K562 (cell line): ENCODE measurements at regions not wholly inside any gene's neighbourhood (a gene's known extent, or its start where the extent isn't known, plus 50 kb on each side); places are given as distances from the start of the nearest gene placed in this dataset.

Experiments
- ATAC-seq: fragments of 200-7000 bp; cut with Tn5 transposase; 3 replicates; pipeline ENCODE4 v1.9.1; 2020; ENCODE audit warnings: moderate library complexity
- BruUV-seq: library from RNA; stranded (reverse); fragments of 400-500 nt; replicated peaks from 2 replicates; lab custom pipeline; 2021; lab: Mats Ljungman, UMichigan
- CTCF ChIA-PET: fragments of 300-600 bp; formaldehyde crosslinking; extraction: SDS; loops from one replicate; lab custom pipeline; 2021; ENCODE audit warnings: low intra/inter-chr PET ratio; lab: Yijun Ruan, JAX
- POLR2A ChIA-PET: fragments of 300-600, 350-650 bp; sonication (Branson Sonifier 250); formaldehyde crosslinking; extraction: SDS; loops from one replicate; lab custom pipeline; 2021; ENCODE audit warnings: antibody characterized with exemption, inconsistent platforms; lab: Yijun Ruan, JAX
- DNase-seq, 4 experiments: peaks; one replicate each; pipeline versions ENCODE4 v3.0.0 to v3.0.0-alpha.2; 2011 to 2018; ENCODE audit warnings: low spot score in 3 of 4, mixed read lengths in 3 of 4; ENCODE audit errors: extremely low read depth in 1 of 4
- FAIRE-seq: peaks from 2 replicates; lab custom pipeline; 2011; peaks lifted over from hg19 to GRCh38; lab: Jason Lieb, UNC
- H2AFZ ChIP-seq: 2 replicates; pipeline ENCODE4 v1.6.0; 2011; ENCODE audit warnings: low read depth, low read length, control low read depth, inconsistent platforms
- H3K27ac ChIP-seq: fragments of 200-600 bp; 3 replicates; pipeline ENCODE4 v1.8.0; 2011; ENCODE audit warnings: low read depth, mild to moderate bottlenecking, control low read depth, inconsistent platforms, low read length, moderate library complexity, mixed read lengths; ENCODE audit errors: extremely low read depth
- H3K27me3 ChIP-seq, 2 experiments: fragments of 300-600 bp in 1 of 2; 2 replicates in 1 of 2; 3 replicates in 1 of 2; pipeline versions ENCODE4 v1.6.0 to v1.8.0; 2011; ENCODE audit warnings: inconsistent platforms in 2 of 2, low read length in 2 of 2, mild to moderate bottlenecking in 1 of 2, mixed read lengths in 1 of 2, moderate library complexity in 1 of 2; ENCODE audit not compliant: control insufficient read depth in 2 of 2, insufficient read depth in 2 of 2
- H3K36me3 ChIP-seq: fragments of 300-600 bp; 3 replicates; pipeline ENCODE4 v1.8.0; 2011; ENCODE audit warnings: mild to moderate bottlenecking, low read length, inconsistent platforms; ENCODE audit not compliant: control insufficient read depth, insufficient read depth
- H3K4me1 ChIP-seq, 2 experiments: fragments of 200-600 bp in 1 of 2; replicated peaks in 1 of 2; 2 replicates in 1 of 2; 3 replicates in 1 of 2; pipeline versions ENCODE4 v1.5.1 to v1.8.0; 2011; ENCODE audit warnings: inconsistent platforms in 2 of 2, low read length in 2 of 2, mild to moderate bottlenecking in 1 of 2, mixed read lengths in 1 of 2, moderate library complexity in 1 of 2; ENCODE audit not compliant: control insufficient read depth in 2 of 2, insufficient read depth in 2 of 2
- H3K4me2 ChIP-seq: 2 replicates; pipeline ENCODE4 v1.6.1; 2011; ENCODE audit warnings: low read length, control low read depth, inconsistent platforms, mixed read lengths; ENCODE audit not compliant: insufficient read depth
- H3K4me3 ChIP-seq: fragments of 200-600 bp; sonication (generic), shearing (Covaris generic); 2 replicates; pipeline ENCODE4 v1.5.1; 2016; ENCODE audit warnings: control low read depth, inconsistent platforms
- H3K79me2 ChIP-seq: fragments of 200-600 bp; 3 replicates; pipeline ENCODE4 v1.8.0; 2011; ENCODE audit warnings: low read length, inconsistent platforms; ENCODE audit not compliant: control insufficient read depth, insufficient read depth
- H3K9ac ChIP-seq, 2 experiments: 2 replicates each; pipeline versions ENCODE4 v1.6.0 to v1.6.1; 2011; ENCODE audit warnings: low read depth in 2 of 2, low read length in 2 of 2, control low read depth in 1 of 2, inconsistent platforms in 1 of 2, mild to moderate bottlenecking in 1 of 2, mixed read lengths in 1 of 2; ENCODE audit not compliant: insufficient read depth in 1 of 2
- H3K9me1 ChIP-seq: one replicate; pipeline ENCODE4 v1.6.0; 2011; ENCODE audit warnings: inconsistent platforms, mild to moderate bottlenecking, low read length, moderate library complexity; ENCODE audit not compliant: control insufficient read depth, insufficient read depth
- H3K9me3 ChIP-seq: replicated peaks from 2 replicates; pipeline ENCODE4 v1.5.1; 2011; ENCODE audit warnings: low read depth, low read length, inconsistent platforms; ENCODE audit not compliant: control insufficient read depth, insufficient read depth
- H4K20me1 ChIP-seq: replicated peaks from 2 replicates; pipeline ENCODE4 v1.6.1; 2011; ENCODE audit warnings: low read length, inconsistent platforms, mixed read lengths; ENCODE audit not compliant: control insufficient read depth, insufficient read depth
- BDP1 ChIP-seq: IDR thresholded peaks from 3 replicates; pipeline ENCODE4 v1.6.1; 2011; ENCODE audit not compliant: insufficient read length, insufficient read depth
- HNRNPH1 ChIP-seq: fragments of 200-400 bp; formaldehyde crosslinking; optimal IDR thresholded peaks from 2 replicates; pipeline ENCODE3; 2017; ENCODE audit warnings: low read depth, mild to moderate bottlenecking, low read length, moderate library complexity
- NR2F6 ChIP-seq: fragments of 450-650 bp; formaldehyde crosslinking; IDR thresholded peaks from 2 replicates; pipeline ENCODE4 v1.4.0; 2020; ENCODE audit warnings: mild to moderate bottlenecking
- RBM39 ChIP-seq: fragments of 200-400 bp; formaldehyde crosslinking; optimal IDR thresholded peaks from 2 replicates; pipeline ENCODE3; 2018; ENCODE audit warnings: low read depth, low read length
- STAG1 ChIP-seq: sonication (generic); formaldehyde crosslinking; IDR thresholded peaks from 2 replicates; pipeline ENCODE4 v1.5.0; 2020; ENCODE audit warnings: missing genetic modification reagents, borderline replicate concordance
- ZC3H11A ChIP-seq: IDR thresholded peaks from 2 replicates; pipeline ENCODE4 v1.6.1; 2012; ENCODE audit warnings: low read depth, low read length, improper control_type of control experiment
- ZFX ChIP-seq: sonication (generic); formaldehyde crosslinking; IDR thresholded peaks from 2 replicates; pipeline ENCODE4 v1.8.0; 2022; ENCODE audit warnings: mild to moderate bottlenecking, missing genetic modification reagents, moderate library complexity
- ZNF239 ChIP-seq: fragments of 250-450 bp; sonication (Bioruptor Pico); IDR thresholded peaks from 2 replicates; pipeline ENCODE4 v1.4.0; 2020; ENCODE audit warnings: mild to moderate bottlenecking
- WGBS: fragments of 100-300 bp; shearing (Covaris generic); methylation state at CpG from one replicate; pipeline ENCODE4 v1.1.6; 2016; ENCODE audit warnings: low coverage, mixed read lengths; ENCODE audit not compliant: insufficient coverage; ENCODE audit errors: missing lambda C conversion rate; 5-methylcytosine and 5-hydroxymethylcytosine counted together
- in situ Hi-C: fragments of 300-500 bp; cut with MboI; formaldehyde crosslinking; loops from 4 replicates; pipeline ENCODE4 v1.15.0; 2018; ENCODE audit warnings: inconsistent platforms, mixed read lengths
- intact Hi-C: fragments of 100-400 bp; cut with micrococcal nuclease; formaldehyde crosslinking; loops from 2 replicates; pipeline ENCODE4 v1.14.2; 2022
- TF ChIP-seq, protein P1 (sequence below): fragments of 450-650 bp; IDR thresholded peaks from 2 replicates; pipeline ENCODE4 v1.6.1; 2016; ENCODE audit warnings: low read depth

DNA sequence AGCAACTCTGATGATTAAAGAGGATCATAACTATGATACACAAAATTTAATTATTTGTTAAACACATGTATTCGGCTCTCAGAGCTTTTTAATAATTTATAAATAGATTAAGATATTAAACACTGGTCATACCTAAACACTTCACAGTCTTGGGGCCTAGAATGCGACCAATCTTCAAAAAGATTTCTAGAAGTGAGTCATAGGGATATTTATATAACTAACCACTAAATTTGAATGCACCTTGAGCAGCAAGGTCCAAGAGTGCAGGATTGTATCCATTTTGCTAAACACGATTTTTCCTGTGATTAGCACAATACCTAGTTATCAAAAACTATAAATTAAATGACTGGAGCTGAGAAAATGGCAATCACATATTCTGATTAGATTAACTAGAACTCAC, 709.3 kb downstream of the EPHA7 start:
- BruUV-seq, result no TSS peak
- no peak for TF ChIP-seq ZNF239 (CRISPR knock-in tag)
- TF ChIP-seq ZC3H11A, result no peak
- no peak for TF ChIP-seq BDP1
- TF ChIP-seq NR2F6 (CRISPR knock-in tag), result no peak
- TF ChIP-seq RBM39, result no peak
- TF ChIP-seq STAG1 (CRISPR knock-in tag), result no peak
- TF ChIP-seq, all 486 proteins: peak for 0
- WGBS, result 0% methylated on average over 3 of the region's 3 CpGs

DNA sequence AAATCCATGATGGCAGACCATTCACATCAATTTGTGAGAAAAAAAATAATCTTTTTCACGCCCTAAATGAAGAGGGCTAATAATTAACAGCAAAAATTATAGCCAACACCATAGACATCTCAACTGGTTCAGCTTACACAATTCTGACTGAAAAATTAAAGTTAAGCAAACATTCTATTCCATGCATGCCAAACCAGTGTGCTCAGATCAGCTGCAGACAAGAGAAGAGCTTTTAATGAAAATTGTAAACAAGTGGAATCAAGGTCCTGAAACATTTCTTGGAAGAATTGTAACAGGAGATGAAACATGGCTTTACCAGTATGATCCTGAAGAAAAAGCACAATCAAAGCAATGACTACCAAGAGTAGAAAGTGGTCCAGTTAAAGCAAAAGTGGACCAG, 710.4 kb downstream of the EPHA7 start:
- Histone ChIP-seq H3K27me3 (no peaks in the 10 kb centered on the region), H3K9ac (no peak overlapping the region), H3K4me1 (no peaks in the 10 kb centered on the region), H3K4me3 (no peak overlapping the region), H3K36me3 (no peaks in the 10 kb centered on the region), H3K9me1 (no peaks in the 10 kb centered on the region), H3K27ac (no peak overlapping the region), H3K4me2 (no peak overlapping the region), H2AFZ (no peak overlapping the region), H4K20me1 (no peaks in the 10 kb centered on the region), H3K9me3 (no peaks in the 10 kb centered on the region), H3K79me2 (no peaks in the 10 kb centered on the region)
- DNase-seq, result no peak
- intact Hi-C loops, result no loop called here
- no peak for ATAC-seq
- BruUV-seq, result no TSS peak
- WGBS, result 0% methylated on average over 1 of the region's 1 CpG
- FAIRE-seq, result no peak
- POLR2A ChIA-PET, result no interaction called here
- CTCF ChIA-PET, result no interaction called here
- in situ Hi-C loops, result no loop called here
- TF ChIP-seq HNRNPH1 (no peak), ZFX (no peak)
- TF ChIP-seq, protein P1, sequence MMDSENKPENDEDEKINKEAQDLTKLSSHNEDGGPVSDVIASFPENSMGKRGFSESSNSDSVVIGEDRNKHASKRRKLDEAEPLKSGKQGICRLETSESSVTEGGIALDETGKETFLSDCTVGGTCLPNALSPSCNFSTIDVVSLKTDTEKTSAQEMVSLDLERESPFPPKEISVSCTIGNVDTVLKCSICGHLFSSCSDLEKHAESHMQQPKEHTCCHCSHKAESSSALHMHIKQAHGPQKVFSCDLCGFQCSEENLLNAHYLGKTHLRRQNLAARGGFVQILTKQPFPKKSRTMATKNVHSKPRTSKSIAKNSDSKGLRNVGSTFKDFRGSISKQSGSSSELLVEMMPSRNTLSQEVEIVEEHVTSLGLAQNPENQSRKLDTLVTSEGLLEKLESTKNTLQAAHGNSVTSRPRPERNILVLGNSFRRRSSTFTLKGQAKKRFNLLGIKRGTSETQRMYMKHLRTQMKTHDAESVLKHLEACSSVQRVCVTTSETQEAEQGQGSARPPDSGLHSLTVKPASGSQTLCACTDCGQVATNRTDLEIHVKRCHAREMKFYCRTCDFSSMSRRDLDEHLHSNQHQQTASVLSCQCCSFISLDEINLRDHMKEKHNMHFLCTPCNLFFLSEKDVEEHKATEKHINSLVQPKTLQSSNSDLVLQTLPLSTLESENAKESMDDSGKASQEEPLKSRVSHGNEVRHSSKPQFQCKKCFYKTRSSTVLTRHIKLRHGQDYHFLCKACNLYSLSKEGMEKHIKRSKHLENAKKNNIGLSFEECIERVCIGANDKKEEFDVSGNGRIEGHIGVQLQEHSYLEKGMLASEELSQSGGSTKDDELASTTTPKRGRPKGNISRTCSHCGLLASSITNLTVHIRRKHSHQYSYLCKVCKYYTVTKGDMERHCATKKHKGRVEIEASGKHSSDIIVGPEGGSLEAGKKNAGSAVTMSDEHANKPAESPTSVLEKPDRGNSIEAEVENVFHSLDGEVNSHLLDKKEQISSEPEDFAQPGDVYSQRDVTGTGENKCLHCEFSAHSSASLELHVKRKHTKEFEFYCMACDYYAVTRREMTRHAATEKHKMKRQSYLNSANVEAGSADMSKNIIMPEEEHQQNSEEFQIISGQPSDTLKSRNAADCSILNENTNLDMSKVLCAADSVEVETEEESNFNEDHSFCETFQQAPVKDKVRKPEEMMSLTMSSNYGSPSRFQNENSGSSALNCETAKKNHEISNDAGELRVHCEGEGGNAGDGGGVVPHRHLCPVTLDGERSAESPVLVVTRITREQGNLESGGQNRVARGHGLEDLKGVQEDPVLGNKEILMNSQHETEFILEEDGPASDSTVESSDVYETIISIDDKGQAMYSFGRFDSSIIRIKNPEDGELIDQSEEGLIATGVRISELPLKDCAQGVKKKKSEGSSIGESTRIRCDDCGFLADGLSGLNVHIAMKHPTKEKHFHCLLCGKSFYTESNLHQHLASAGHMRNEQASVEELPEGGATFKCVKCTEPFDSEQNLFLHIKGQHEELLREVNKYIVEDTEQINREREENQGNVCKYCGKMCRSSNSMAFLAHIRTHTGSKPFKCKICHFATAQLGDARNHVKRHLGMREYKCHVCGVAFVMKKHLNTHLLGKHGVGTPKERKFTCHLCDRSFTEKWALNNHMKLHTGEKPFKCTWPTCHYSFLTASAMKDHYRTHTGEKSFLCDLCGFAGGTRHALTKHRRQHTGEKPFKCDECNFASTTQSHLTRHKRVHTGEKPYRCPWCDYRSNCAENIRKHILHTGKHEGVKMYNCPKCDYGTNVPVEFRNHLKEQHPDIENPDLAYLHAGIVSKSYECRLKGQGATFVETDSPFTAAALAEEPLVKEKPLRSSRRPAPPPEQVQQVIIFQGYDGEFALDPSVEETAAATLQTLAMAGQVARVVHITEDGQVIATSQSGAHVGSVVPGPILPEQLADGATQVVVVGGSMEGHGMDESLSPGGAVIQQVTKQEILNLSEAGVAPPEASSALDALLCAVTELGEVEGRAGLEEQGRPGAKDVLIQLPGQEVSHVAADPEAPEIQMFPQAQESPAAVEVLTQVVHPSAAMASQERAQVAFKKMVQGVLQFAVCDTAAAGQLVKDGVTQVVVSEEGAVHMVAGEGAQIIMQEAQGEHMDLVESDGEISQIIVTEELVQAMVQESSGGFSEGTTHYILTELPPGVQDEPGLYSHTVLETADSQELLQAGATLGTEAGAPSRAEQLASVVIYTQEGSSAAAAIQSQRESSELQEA, result no peak

More for the DNA sequence above, 709.3 kb downstream of the EPHA7 start:
- H3K9me3 ChIP-seq, result no peaks in the 10 kb centered on the region
- intact Hi-C loops (no loop called here), in situ Hi-C loops (no loop called here)
- H3K27me3 ChIP-seq, result no peaks in the 10 kb centered on the region
- no peaks in the 10 kb centered on the region for H3K36me3 ChIP-seq
- FAIRE-seq (no peak), ATAC-seq (no peak), DNase-seq (no peak)
- no peak overlapping the region for H3K4me2 ChIP-seq
- CTCF ChIA-PET, result no interaction called here
- H3K79me2 ChIP-seq, result no peaks in the 10 kb centered on the region
- H3K27ac ChIP-seq, result no peak overlapping the region
- no peak overlapping the region for H3K4me3 ChIP-seq
- H3K4me1 ChIP-seq, result no peaks in the 10 kb centered on the region
- H4K20me1 ChIP-seq, result no peaks in the 10 kb centered on the region
- H3K9me1 ChIP-seq, result no peaks in the 10 kb centered on the region
- POLR2A ChIA-PET, result no interaction called here
- no peak overlapping the region for H2AFZ ChIP-seq
- H3K9ac ChIP-seq, result no peak overlapping the region
